ENCODE measurements at regions not wholly inside any gene's neighbourhood (a gene's known extent, or its start where the extent isn't known, plus 50 kb on each side); places are given as distances from the start of the nearest gene placed in this dataset.
"Not testable (repeated sequence)": the region's sequence is repeated elsewhere in the genome, so short reads cannot be mapped to it uniquely, and the experiment has no call there.

GRCh38 chr10:95137990-95138625 lies 55.9 kb upstream of the ACSM6 start:
- not testable (repeated sequence) for H3K4me1 Mint-ChIP-seq; H3K27me3 Mint-ChIP-seq; ATAC-seq (ENCODE audit: low read depth in 2 of 2); H3K27ac Mint-ChIP-seq; DNase-seq
- H3K9me3 Mint-ChIP-seq = peaks cover 0 to 14% (median 11%) of the 10 kb centered on the region in 7 donors
- peak overlapping the region in 1 of 8 donors; percentile 37 for H3K4me3 Mint-ChIP-seq
- H3K36me3 Mint-ChIP-seq = peaks cover 27 to 30% of the 10 kb centered on the region in 2 donors

- no peak overlapping the region for H3K27ac Mint-ChIP-seq
- peaks cover 0 to 15% (median 5%) of the 10 kb centered on the region in 7 donors for H3K9me3 Mint-ChIP-seq
- peaks cover 10 to 18% of the 10 kb centered on the region in 2 donors for H3K36me3 Mint-ChIP-seq
- DNase-seq = no peak
- no peaks in the 10 kb centered on the region for H3K27me3 Mint-ChIP-seq
- H3K4me1 Mint-ChIP-seq = no peaks in the 10 kb centered on the region
- ATAC-seq (ENCODE audit: low read depth in 2 of 2) = no peak
- H3K4me3 Mint-ChIP-seq = no peak overlapping the region
These were observed 59.5 kb upstream of the ACSM6 start for GRCh38 chr10:95134490-95134889.

GRCh38 chr10:95133997-95134396 lies 60.0 kb upstream of the ACSM6 start:
- Mint-ChIP-seq H3K27me3 (no peaks in the 10 kb centered on the region), H3K9me3 (peaks cover 0 to 19% (median 6%) of the 10 kb centered on the region in 7 donors), H3K36me3 (peaks cover 15 to 18% of the 10 kb centered on the region in 2 donors), H3K4me3 (no peak overlapping the region), H3K27ac (no peak overlapping the region), H3K4me1 (no peaks in the 10 kb centered on the region)
- DNase-seq = no peak
- no peak for ATAC-seq (ENCODE audit: low read depth in 2 of 2)

GRCh38 chr10:95133016-95133752 lies 60.9 kb upstream of the ACSM6 start:
- DNase-seq (peak; percentile 51), ATAC-seq (ENCODE audit: low read depth in 2 of 2) (peak; percentile 58 to 79)
- no peaks in the 10 kb centered on the region for H3K4me1 Mint-ChIP-seq
- peaks cover 15 to 18% of the 10 kb centered on the region in 2 donors for H3K36me3 Mint-ChIP-seq
- no peaks in the 10 kb centered on the region for H3K27me3 Mint-ChIP-seq
- H3K4me3 Mint-ChIP-seq = no peak overlapping the region
- H3K27ac Mint-ChIP-seq = no peak overlapping the region
- peaks cover 0 to 22% (median 6%) of the 10 kb centered on the region in 7 donors for H3K9me3 Mint-ChIP-seq

GRCh38 chr10:95130429-95130828 lies 61.1 kb upstream of the CYP2C8 start:
- not testable (repeated sequence) for DNase-seq, H3K4me3 Mint-ChIP-seq
- H3K36me3 Mint-ChIP-seq = peaks cover 15 to 18% of the 10 kb centered on the region in 2 donors

GRCh38 chr10:95125582-95125981 lies 56.3 kb upstream of the CYP2C8 start:
- H3K27ac Mint-ChIP-seq = no peak overlapping the region
- ATAC-seq (ENCODE audit: low read depth in 2 of 2) (no peak), DNase-seq (no peak)
- H3K9me3 Mint-ChIP-seq = peaks cover 4 to 29% (median 12%) of the 10 kb centered on the region in 7 donors
- H3K4me1 Mint-ChIP-seq = no peaks in the 10 kb centered on the region
- H3K4me3 Mint-ChIP-seq = no peak overlapping the region
- H3K36me3 Mint-ChIP-seq = peaks cover 16 to 19% of the 10 kb centered on the region in 2 donors
- H3K27me3 Mint-ChIP-seq = peaks cover 9 to 15% (median 11%) of the 10 kb centered on the region in 3 donors

More at GRCh38 chr10:95130429-95130828, 61.1 kb upstream of the CYP2C8 start:
- H3K27ac Mint-ChIP-seq; ATAC-seq (ENCODE audit: low read depth in 2 of 2); H3K4me1 Mint-ChIP-seq; H3K27me3 Mint-ChIP-seq: not testable (repeated sequence)
- H3K9me3 Mint-ChIP-seq = peaks cover 0 to 22% (median 6%) of the 10 kb centered on the region in 7 donors

- Mint-ChIP-seq H3K9me3 (peaks cover 14 to 39% (median 31%) of the 10 kb centered on the region in 7 donors), H3K4me1 (no peaks in the 10 kb centered on the region), H3K36me3 (peaks cover 23 to 32% of the 10 kb centered on the region in 2 donors), H3K27me3 (peaks cover 26 to 33% (median 27%) of the 10 kb centered on the region in 3 donors), H3K27ac (no peak overlapping the region), H3K4me3 (no peak overlapping the region)
- DNase-seq = no peak
- ATAC-seq (ENCODE audit: low read depth in 2 of 2) = no peak
These were observed 53.4 kb upstream of the CYP2C8 start for GRCh38 chr10:95122736-95123135.

- Mint-ChIP-seq H3K27ac (no peak overlapping the region), H3K4me3 (no peak overlapping the region), H3K4me1 (no peaks in the 10 kb centered on the region), H3K27me3 (peaks cover 28 to 35% (median 28%) of the 10 kb centered on the region in 3 donors), H3K36me3 (peaks cover 29 to 32% of the 10 kb centered on the region in 2 donors), H3K9me3 (peaks cover 16 to 47% (median 36%) of the 10 kb centered on the region in 7 donors)
- DNase-seq (no peak), ATAC-seq (ENCODE audit: low read depth in 2 of 2) (no peak)
These were observed 52.6 kb upstream of the CYP2C8 start for GRCh38 chr10:95121904-95122303.
